Endodermal cell (in vitro differentiated cells): ENCODE measurements at regions not wholly inside any gene's neighbourhood (a gene's known extent, or its start where the extent isn't known, plus 50 kb on each side); places are given as distances from the start of the nearest gene placed in this dataset.

ENCODE experiments used
- DNase-seq: peaks from one replicate; pipeline ENCODE4 v3.0.0-alpha.2; 2017
- H3K27ac ChIP-seq: 2 replicates; pipeline ENCODE4 v1.5.1; 2013; ENCODE audit warnings: mild to moderate bottlenecking, low read depth, low read length, moderate library complexity
- H3K27me3 ChIP-seq: 2 replicates; pipeline ENCODE4 v1.6.1; 2013; ENCODE audit warnings: mild to moderate bottlenecking, low read length, moderate library complexity; ENCODE audit not compliant: insufficient read depth, control insufficient read depth, poor library complexity, severe bottlenecking
- H3K36me3 ChIP-seq: 2 replicates; pipeline ENCODE4 v1.7.0; 2013; ENCODE audit warnings: mild to moderate bottlenecking, low read length, moderate library complexity; ENCODE audit not compliant: control insufficient read depth, insufficient read depth
- H3K4me1 ChIP-seq: one replicate; pipeline ENCODE4 v1.7.0; 2013; ENCODE audit warnings: low read length; ENCODE audit not compliant: control insufficient read depth, insufficient read depth
- H3K4me3 ChIP-seq: 2 replicates; pipeline ENCODE4 v1.5.1; 2013; ENCODE audit warnings: mild to moderate bottlenecking, low read length, moderate library complexity
- H3K9ac ChIP-seq: 2 replicates; pipeline ENCODE4 v1.6.1; 2013; ENCODE audit warnings: mild to moderate bottlenecking, low read length, moderate library complexity; ENCODE audit not compliant: poor library complexity, severe bottlenecking; ENCODE audit errors: extremely low read depth
- H3K9me3 ChIP-seq: 2 replicates; pipeline ENCODE4 v1.6.1; 2013; ENCODE audit warnings: mild to moderate bottlenecking, low read length, moderate library complexity; ENCODE audit not compliant: control insufficient read depth
- H3K27ac Mint-ChIP-seq: 2 replicates; pipeline ENCODE4 v1.8.0; 2020; ENCODE audit warnings: mixed read lengths
- H3K27me3 Mint-ChIP-seq: 2 replicates; pipeline ENCODE4 v1.8.0; 2021; ENCODE audit warnings: mild to moderate bottlenecking, mixed read lengths; ENCODE audit not compliant: insufficient read depth
- H3K36me3 Mint-ChIP-seq: 2 replicates; pipeline ENCODE4 v1.8.0; 2020; ENCODE audit warnings: low read depth, mixed read lengths
- H3K4me1 Mint-ChIP-seq: 2 replicates; pipeline ENCODE4 v1.8.0; 2020; ENCODE audit warnings: mixed read lengths
- H3K4me3 Mint-ChIP-seq: 2 replicates; pipeline ENCODE4 v1.8.0; 2020; ENCODE audit warnings: mild to moderate bottlenecking, moderate library complexity, mixed read lengths
- H3K9me3 Mint-ChIP-seq: 2 replicates; pipeline ENCODE4 v1.8.0; 2020; ENCODE audit warnings: mild to moderate bottlenecking, mixed read lengths
- WGBS, 2 experiments: methylation state at CpG; one replicate each; pipeline versions ENCODE4 v1.1.5 to v1.1.7; 2013; ENCODE audit warnings: missing lambda C conversion rate in 2 of 2, mixed read lengths in 1 of 2; ENCODE audit not compliant: insufficient coverage in 1 of 2, insufficient read length in 1 of 2; 5-methylcytosine and 5-hydroxymethylcytosine counted together
- TF ChIP-seq, protein P1 (sequence below): fragments of 200-600 bp; sonication (generic); conservative IDR thresholded peaks from 2 replicates; pipeline ENCODE4 v1.5.0; 2021; ENCODE audit warnings: antibody characterized with exemption, mild to moderate bottlenecking

DNA sequence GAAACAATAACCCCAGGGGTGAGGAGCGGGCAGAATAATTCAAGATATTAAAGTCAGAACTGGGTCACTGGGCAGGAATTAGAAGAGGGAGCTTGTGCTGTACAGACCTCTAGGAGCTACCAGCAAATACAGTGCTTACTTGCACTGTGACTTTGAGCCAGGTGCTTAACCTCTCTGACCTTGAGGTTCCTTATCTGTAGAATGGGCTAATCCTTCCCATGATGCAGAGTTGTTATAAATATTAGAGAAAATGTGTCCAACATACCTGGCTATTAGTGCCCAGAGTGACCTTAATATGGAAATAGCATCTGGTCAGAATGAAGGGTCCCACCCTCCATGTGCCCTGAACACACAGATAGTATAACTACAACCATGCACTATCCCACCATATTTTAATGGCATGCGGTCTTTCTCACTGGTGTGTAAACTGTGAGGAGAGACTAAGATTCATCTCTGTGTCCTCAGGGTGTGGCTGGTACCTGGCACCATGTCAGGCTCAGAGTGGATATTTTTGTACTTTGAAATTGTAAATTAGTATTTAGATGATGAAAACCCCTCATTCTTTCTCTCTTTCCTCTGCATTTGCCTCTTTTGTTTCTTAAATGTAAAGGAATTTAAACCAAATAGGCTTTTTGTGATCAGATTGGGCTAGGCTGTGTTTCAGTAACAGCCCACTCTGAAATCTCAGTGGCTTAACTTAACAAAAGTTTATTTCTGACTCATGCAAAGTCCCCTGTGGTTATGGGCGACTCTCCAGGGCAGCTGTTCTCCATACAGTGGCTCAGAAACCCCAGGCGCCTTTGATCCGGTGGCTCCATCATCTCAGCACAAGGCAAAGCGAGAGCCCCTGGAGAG lies 60.0 kb upstream of the ROR1 start:
- H3K27me3 Mint-ChIP-seq: peaks cover 7% of the 10 kb centered on the region
- no peak overlapping the region for H3K9ac ChIP-seq
- peaks cover 10% of the 10 kb centered on the region for H3K4me1 ChIP-seq
- H3K9me3 ChIP-seq: no peaks in the 10 kb centered on the region
- H3K9me3 Mint-ChIP-seq: no peaks in the 10 kb centered on the region
- H3K4me3 Mint-ChIP-seq: no peak overlapping the region
- no peaks in the 10 kb centered on the region for H3K36me3 Mint-ChIP-seq
- H3K4me3 ChIP-seq: no peak overlapping the region
- H3K27ac Mint-ChIP-seq: no peak overlapping the region
- DNase-seq: peak; percentile 59
- no peaks in the 10 kb centered on the region for H3K36me3 ChIP-seq
- no peaks in the 10 kb centered on the region for H3K27me3 ChIP-seq
- H3K4me1 Mint-ChIP-seq: peaks cover 22% of the 10 kb centered on the region
- no peak overlapping the region for H3K27ac ChIP-seq
- 69 to 70% methylated on average over 5 to 6 of the region's 6 CpGs for WGBS, 2 experiments
- TF ChIP-seq, protein P1, sequence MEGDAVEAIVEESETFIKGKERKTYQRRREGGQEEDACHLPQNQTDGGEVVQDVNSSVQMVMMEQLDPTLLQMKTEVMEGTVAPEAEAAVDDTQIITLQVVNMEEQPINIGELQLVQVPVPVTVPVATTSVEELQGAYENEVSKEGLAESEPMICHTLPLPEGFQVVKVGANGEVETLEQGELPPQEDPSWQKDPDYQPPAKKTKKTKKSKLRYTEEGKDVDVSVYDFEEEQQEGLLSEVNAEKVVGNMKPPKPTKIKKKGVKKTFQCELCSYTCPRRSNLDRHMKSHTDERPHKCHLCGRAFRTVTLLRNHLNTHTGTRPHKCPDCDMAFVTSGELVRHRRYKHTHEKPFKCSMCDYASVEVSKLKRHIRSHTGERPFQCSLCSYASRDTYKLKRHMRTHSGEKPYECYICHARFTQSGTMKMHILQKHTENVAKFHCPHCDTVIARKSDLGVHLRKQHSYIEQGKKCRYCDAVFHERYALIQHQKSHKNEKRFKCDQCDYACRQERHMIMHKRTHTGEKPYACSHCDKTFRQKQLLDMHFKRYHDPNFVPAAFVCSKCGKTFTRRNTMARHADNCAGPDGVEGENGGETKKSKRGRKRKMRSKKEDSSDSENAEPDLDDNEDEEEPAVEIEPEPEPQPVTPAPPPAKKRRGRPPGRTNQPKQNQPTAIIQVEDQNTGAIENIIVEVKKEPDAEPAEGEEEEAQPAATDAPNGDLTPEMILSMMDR: no peak

DNA sequence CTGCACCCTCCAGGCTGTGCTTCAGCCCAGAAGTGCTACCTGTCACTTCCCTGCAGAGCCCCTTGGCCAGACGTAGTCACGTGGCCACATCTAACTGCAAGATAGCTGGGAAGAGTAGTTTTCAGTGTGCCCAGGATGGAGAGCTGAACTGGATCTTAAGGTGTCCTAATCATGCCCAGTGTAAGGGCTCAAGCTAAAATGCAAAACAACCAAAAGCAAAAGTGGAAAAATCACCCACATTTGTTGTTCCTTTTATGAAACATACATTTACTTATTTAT lies 59.4 kb upstream of the ROR1 start:
- no peak for DNase-seq
- H3K4me3 ChIP-seq: no peak overlapping the region
- Mint-ChIP-seq H3K27me3 (peaks cover 7% of the 10 kb centered on the region), H3K4me1 (peaks cover 26% of the 10 kb centered on the region), H3K27ac (no peak overlapping the region), H3K36me3 (no peaks in the 10 kb centered on the region), H3K4me3 (no peak overlapping the region), H3K9me3 (no peaks in the 10 kb centered on the region)
- H3K9me3 ChIP-seq: no peaks in the 10 kb centered on the region
- TF ChIP-seq, protein P1: no peak
- H3K4me1 ChIP-seq: peaks cover 15% of the 10 kb centered on the region
- no peak overlapping the region for H3K27ac ChIP-seq
- H3K9ac ChIP-seq: no peak overlapping the region
- H3K36me3 ChIP-seq: no peaks in the 10 kb centered on the region
- H3K27me3 ChIP-seq: no peaks in the 10 kb centered on the region
- WGBS, 2 experiments: 40% methylated on average over 2 of the region's 2 CpGs; no CpG with 5 or more reads in 1 of the 2 experiments

DNA sequence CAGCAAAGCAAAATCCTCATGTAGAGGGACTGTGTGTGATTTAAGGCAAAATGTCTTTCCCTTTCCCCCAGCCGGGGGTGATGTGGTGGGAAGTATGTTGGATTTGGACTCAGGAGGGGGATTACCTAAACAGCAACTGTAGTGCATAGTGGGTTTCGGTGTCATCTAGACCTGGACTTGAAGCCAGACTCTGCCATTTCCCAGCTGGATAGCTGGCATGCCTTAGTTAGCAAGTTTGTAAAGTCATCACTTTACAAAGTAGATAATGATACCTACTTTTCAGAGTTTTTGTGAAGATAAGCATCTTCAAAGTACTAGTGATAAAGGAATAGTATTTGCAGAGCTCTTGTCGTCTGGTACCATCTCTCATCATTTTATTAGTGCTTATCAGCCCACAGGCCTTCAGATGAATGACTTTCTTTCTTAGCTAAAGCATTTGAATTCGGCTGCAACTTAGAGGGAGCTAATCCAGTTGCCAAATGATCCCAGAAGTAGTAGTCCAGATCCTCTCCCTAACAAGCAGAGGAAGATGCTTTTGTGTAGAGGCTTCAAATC lies 56.2 kb upstream of the ROR1 start:
- TF ChIP-seq, protein P1: no peak
- no peak overlapping the region for H3K27ac ChIP-seq
- Mint-ChIP-seq H3K4me1 (peaks cover 26% of the 10 kb centered on the region), H3K27ac (no peak overlapping the region), H3K4me3 (no peak overlapping the region), H3K9me3 (no peaks in the 10 kb centered on the region), H3K27me3 (peaks cover 7% of the 10 kb centered on the region), H3K36me3 (no peaks in the 10 kb centered on the region)
- WGBS, 2 experiments: 60 to 74% methylated on average over 1 to 4 of the region's 4 CpGs
- H3K4me3 ChIP-seq: no peak overlapping the region
- H3K36me3 ChIP-seq: no peaks in the 10 kb centered on the region
- H3K4me1 ChIP-seq: peaks cover 27% of the 10 kb centered on the region
- H3K9ac ChIP-seq: no peak overlapping the region
- no peaks in the 10 kb centered on the region for H3K27me3 ChIP-seq
- H3K9me3 ChIP-seq: no peaks in the 10 kb centered on the region
- DNase-seq: no peak
